ENCODE measurements at regions not wholly inside any gene's neighbourhood (a gene's known extent, or its start where the extent isn't known, plus 50 kb on each side); places are given as distances from the start of the nearest gene placed in this dataset.

GRCh38 chr1:101301446-101302057 is 64.7 kb downstream of the S1PR1 start:
- ATAC-seq: no peak
- Histone ChIP-seq H3K27ac (ENCODE audit: low read length) (no peak overlapping the region), H3K4me3 (ENCODE audit: low read depth in 2 of 2, low read length in 2 of 2) (no peak overlapping the region), H3K4me1 (ENCODE audit: control insufficient read depth, insufficient read depth, low read length) (no peaks in the 10 kb centered on the region), H3K27me3 (ENCODE audit: control insufficient read depth, insufficient read depth, low read length) (no peaks in the 10 kb centered on the region), H3K9me3 (ENCODE audit: control insufficient read depth, insufficient read depth, low read depth, low read length) (no peaks in the 10 kb centered on the region), H3K36me3 (ENCODE audit: control insufficient read depth, insufficient read depth, low read length) (no peaks in the 10 kb centered on the region)
- no peak for DNase-seq (ENCODE audit: low read depth, low spot score)
- intact Hi-C loops (cut with micrococcal nuclease; ENCODE audit: unreplicated experiment) (no loop called here), in situ Hi-C loops (cut with HindIII; ENCODE audit: low pct_unique_long_range_greater_than_20kb, low sequenced_read_pairs) (no loop called here)
- no TSS peak for BruUV-seq (replicated peaks)
- ChIA-PET POLR2A (no interaction called here), CTCF (no interaction called here)
- TF ChIP-seq POLR2AphosphoS5 (IDR thresholded peaks at IDR 0.05; ENCODE audit: low read depth, low read length) (no peak), SIN3A (IDR thresholded peaks at IDR 0.05; ENCODE audit: borderline replicate concordance, insufficient read depth, low read depth, low read length) (no peak), TCF7L2 (IDR thresholded peaks at IDR 0.05; ENCODE audit: low read depth, low read length) (no peak)
- TF ChIP-seq, protein P1, sequence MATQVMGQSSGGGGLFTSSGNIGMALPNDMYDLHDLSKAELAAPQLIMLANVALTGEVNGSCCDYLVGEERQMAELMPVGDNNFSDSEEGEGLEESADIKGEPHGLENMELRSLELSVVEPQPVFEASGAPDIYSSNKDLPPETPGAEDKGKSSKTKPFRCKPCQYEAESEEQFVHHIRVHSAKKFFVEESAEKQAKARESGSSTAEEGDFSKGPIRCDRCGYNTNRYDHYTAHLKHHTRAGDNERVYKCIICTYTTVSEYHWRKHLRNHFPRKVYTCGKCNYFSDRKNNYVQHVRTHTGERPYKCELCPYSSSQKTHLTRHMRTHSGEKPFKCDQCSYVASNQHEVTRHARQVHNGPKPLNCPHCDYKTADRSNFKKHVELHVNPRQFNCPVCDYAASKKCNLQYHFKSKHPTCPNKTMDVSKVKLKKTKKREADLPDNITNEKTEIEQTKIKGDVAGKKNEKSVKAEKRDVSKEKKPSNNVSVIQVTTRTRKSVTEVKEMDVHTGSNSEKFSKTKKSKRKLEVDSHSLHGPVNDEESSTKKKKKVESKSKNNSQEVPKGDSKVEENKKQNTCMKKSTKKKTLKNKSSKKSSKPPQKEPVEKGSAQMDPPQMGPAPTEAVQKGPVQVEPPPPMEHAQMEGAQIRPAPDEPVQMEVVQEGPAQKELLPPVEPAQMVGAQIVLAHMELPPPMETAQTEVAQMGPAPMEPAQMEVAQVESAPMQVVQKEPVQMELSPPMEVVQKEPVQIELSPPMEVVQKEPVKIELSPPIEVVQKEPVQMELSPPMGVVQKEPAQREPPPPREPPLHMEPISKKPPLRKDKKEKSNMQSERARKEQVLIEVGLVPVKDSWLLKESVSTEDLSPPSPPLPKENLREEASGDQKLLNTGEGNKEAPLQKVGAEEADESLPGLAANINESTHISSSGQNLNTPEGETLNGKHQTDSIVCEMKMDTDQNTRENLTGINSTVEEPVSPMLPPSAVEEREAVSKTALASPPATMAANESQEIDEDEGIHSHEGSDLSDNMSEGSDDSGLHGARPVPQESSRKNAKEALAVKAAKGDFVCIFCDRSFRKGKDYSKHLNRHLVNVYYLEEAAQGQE (IDR thresholded peaks at IDR 0.05; ENCODE audit: insufficient read depth in 1 of 2, low read depth in 2 of 2, low read length in 1 of 2): no peak

DNA sequence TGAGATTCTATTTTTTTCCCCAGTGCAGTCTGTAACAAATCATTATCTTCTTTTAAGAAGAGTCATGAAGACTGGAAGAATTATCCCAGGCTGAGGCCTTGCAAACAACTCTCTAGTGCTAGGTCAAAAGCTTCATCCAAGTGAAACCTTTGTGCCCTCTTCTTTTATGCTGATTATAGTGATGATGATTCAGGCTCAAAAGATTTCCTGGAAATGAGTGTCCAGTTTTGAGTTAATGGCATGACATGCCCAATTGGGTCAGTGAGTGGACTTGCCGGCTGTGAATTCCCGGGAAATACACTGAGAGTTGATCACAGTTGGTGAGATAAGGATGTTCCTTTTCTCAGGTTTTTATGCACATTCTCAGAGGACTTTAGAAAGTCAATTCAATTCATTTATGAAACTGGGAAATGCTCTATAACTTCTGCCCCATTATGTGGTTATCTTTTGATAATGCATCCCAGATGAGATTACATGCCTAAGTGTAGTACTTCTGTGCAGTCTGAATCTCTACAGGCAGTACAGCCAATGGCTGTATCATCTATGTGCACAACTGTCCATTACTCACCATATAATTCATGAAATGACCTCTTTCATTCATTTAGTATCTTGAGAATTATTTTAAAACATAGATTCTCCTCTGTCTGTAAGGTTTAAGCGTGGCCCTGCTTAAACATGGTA is 66.2 kb downstream of the S1PR1 start:
- no TSS peak for BruUV-seq (replicated peaks)
- no peaks in the 10 kb centered on the region for H3K27me3 ChIP-seq (ENCODE audit: control insufficient read depth, insufficient read depth, low read length)
- DNase-seq (ENCODE audit: low read depth, low spot score) (no peak), ATAC-seq (no peak)
- TF ChIP-seq, protein P2, sequence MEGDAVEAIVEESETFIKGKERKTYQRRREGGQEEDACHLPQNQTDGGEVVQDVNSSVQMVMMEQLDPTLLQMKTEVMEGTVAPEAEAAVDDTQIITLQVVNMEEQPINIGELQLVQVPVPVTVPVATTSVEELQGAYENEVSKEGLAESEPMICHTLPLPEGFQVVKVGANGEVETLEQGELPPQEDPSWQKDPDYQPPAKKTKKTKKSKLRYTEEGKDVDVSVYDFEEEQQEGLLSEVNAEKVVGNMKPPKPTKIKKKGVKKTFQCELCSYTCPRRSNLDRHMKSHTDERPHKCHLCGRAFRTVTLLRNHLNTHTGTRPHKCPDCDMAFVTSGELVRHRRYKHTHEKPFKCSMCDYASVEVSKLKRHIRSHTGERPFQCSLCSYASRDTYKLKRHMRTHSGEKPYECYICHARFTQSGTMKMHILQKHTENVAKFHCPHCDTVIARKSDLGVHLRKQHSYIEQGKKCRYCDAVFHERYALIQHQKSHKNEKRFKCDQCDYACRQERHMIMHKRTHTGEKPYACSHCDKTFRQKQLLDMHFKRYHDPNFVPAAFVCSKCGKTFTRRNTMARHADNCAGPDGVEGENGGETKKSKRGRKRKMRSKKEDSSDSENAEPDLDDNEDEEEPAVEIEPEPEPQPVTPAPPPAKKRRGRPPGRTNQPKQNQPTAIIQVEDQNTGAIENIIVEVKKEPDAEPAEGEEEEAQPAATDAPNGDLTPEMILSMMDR (IDR thresholded peaks at IDR 0.05): no peak
- no peak for TF ChIP-seq SIN3A (IDR thresholded peaks at IDR 0.05; ENCODE audit: borderline replicate concordance, insufficient read depth, low read depth, low read length)
- TF ChIP-seq, protein P1 (IDR thresholded peaks at IDR 0.05; ENCODE audit: insufficient read depth in 1 of 2, low read depth in 2 of 2, low read length in 1 of 2): no peak
- no peak for TF ChIP-seq POLR2AphosphoS5 (IDR thresholded peaks at IDR 0.05; ENCODE audit: low read depth, low read length)
- no peak for TF ChIP-seq TCF7L2 (IDR thresholded peaks at IDR 0.05; ENCODE audit: low read depth, low read length)
- POLR2A ChIA-PET: no interaction called here
- in situ Hi-C loops (cut with HindIII; ENCODE audit: low pct_unique_long_range_greater_than_20kb, low sequenced_read_pairs) (no loop called here), intact Hi-C loops (cut with micrococcal nuclease; ENCODE audit: unreplicated experiment) (no loop called here)
- no peaks in the 10 kb centered on the region for H3K9me3 ChIP-seq (ENCODE audit: control insufficient read depth, insufficient read depth, low read depth, low read length)
- CTCF ChIA-PET: no interaction called here
- H3K36me3 ChIP-seq (ENCODE audit: control insufficient read depth, insufficient read depth, low read length): no peaks in the 10 kb centered on the region
- H3K4me1 ChIP-seq (ENCODE audit: control insufficient read depth, insufficient read depth, low read length): no peaks in the 10 kb centered on the region
- no peak overlapping the region for H3K4me3 ChIP-seq (ENCODE audit: low read depth in 2 of 2, low read length in 2 of 2)
- H3K27ac ChIP-seq (ENCODE audit: low read length): no peak overlapping the region

Data from Panc1 (cell line).